Keratinocyte (primary cell): ENCODE measurements at regions not wholly inside any gene's neighbourhood (a gene's known extent, or its start where the extent isn't known, plus 50 kb on each side); places are given as distances from the start of the nearest gene placed in this dataset.

Experiments used
- EZH2 ChIP-seq: IDR thresholded peaks from one replicate; pipeline ENCODE4 v1.6.1; 2012; ENCODE audit warnings: inconsistent platforms, mild to moderate bottlenecking, low read length, moderate library complexity
- TF ChIP-seq, protein P1 (sequence below), 3 experiments: IDR thresholded peaks in 1 of 3; conservative IDR thresholded peaks in 1 of 3; optimal IDR thresholded peaks in 1 of 3; 2 replicates in 2 of 3; 3 replicates in 1 of 3; pipeline versions ENCODE3 to v1.5.1; 2011; ENCODE audit warnings: low read length in 3 of 3, mild to moderate bottlenecking in 3 of 3, moderate library complexity in 2 of 3, control low read depth in 1 of 3, inconsistent platforms in 1 of 3; ENCODE audit not compliant: insufficient read depth in 2 of 3; ENCODE audit errors: extremely low read depth in 1 of 3

DNA sequence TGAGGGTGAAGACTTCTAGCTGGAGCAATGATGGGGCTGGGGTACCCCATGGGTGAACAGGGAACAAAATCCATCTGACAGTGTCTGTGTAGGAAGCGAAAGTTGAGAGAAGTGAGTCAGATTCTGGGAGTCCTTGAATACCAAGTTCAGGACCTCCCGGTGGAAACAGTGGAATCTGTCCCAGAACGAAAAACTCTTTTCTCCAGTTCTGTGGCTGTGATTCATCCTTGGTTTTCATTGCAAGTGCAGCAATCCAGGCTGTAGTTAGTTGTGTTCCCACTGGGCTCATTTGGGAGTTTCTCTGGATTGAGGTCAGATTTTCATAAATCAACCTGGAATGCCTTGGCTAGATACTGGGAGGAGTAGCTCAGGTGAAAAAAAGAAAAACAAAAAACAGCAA lies 120.7 kb downstream of the C12orf75 start:
- TF ChIP-seq, protein P1, sequence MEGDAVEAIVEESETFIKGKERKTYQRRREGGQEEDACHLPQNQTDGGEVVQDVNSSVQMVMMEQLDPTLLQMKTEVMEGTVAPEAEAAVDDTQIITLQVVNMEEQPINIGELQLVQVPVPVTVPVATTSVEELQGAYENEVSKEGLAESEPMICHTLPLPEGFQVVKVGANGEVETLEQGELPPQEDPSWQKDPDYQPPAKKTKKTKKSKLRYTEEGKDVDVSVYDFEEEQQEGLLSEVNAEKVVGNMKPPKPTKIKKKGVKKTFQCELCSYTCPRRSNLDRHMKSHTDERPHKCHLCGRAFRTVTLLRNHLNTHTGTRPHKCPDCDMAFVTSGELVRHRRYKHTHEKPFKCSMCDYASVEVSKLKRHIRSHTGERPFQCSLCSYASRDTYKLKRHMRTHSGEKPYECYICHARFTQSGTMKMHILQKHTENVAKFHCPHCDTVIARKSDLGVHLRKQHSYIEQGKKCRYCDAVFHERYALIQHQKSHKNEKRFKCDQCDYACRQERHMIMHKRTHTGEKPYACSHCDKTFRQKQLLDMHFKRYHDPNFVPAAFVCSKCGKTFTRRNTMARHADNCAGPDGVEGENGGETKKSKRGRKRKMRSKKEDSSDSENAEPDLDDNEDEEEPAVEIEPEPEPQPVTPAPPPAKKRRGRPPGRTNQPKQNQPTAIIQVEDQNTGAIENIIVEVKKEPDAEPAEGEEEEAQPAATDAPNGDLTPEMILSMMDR (optimal IDR thresholded peaks at IDR 0.05 in 1 of 3, IDR thresholded peaks at IDR 0.05 in 1 of 3, conservative IDR thresholded peaks at IDR 0.05 in 1 of 3; ENCODE audit: extremely low read depth in 1 of 3, insufficient read depth in 2 of 3, low read length in 3 of 3): no peak
- no peak for TF ChIP-seq EZH2
